ENCODE measurements at regions not wholly inside any gene's neighbourhood (a gene's known extent, or its start where the extent isn't known, plus 50 kb on each side); places are given as distances from the start of the nearest gene placed in this dataset.
"Not testable (repeated sequence)": the region's sequence is repeated elsewhere in the genome, so short reads cannot be mapped to it uniquely, and the experiment has no call there.

DNA sequence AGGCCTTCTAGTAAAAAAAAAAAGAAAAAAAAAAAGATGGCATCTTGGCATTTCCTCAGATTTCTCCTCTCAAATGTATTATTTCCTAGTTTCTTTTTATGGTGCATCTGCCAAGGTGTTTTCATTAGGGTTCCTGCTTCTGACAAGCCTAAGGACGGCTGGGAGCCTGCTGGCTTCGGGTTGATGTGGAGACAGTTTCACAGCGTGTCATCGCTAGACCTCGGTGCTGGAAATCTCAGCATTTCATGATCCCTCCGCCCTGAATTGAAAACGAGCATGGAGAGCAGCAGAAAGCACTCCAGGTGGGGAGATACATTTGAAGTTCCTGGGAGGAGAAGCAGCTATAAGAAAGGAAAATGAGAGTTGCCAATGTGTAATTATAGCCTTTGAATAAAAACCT lies 283.9 kb upstream of the CNTN5 start:
- H3K9me2 ChIP-seq (replicated peaks; ENCODE audit: insufficient read depth, low read length) = no peaks in the 10 kb centered on the region
- H3F3A ChIP-seq (ENCODE audit: insufficient read depth) = no peaks in the 10 kb centered on the region
- no peaks in the 10 kb centered on the region for H3K9me3 ChIP-seq (ENCODE audit: insufficient read depth, low read length)
- TF ChIP-seq, protein P1, sequence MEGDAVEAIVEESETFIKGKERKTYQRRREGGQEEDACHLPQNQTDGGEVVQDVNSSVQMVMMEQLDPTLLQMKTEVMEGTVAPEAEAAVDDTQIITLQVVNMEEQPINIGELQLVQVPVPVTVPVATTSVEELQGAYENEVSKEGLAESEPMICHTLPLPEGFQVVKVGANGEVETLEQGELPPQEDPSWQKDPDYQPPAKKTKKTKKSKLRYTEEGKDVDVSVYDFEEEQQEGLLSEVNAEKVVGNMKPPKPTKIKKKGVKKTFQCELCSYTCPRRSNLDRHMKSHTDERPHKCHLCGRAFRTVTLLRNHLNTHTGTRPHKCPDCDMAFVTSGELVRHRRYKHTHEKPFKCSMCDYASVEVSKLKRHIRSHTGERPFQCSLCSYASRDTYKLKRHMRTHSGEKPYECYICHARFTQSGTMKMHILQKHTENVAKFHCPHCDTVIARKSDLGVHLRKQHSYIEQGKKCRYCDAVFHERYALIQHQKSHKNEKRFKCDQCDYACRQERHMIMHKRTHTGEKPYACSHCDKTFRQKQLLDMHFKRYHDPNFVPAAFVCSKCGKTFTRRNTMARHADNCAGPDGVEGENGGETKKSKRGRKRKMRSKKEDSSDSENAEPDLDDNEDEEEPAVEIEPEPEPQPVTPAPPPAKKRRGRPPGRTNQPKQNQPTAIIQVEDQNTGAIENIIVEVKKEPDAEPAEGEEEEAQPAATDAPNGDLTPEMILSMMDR (IDR thresholded peaks at IDR 0.05; ENCODE audit: insufficient read depth, low read length, poor library complexity, severe bottlenecking) = no peak
- TF ChIP-seq EZH2phosphoT487 (conservative IDR thresholded peaks at IDR 0.05; ENCODE audit: low read length) = no peak
- H2AFZ ChIP-seq (ENCODE audit: low read depth, low read length, severe bottlenecking) = no peak overlapping the region
- H3K36me3 ChIP-seq (ENCODE audit: low read length) = no peaks in the 10 kb centered on the region
- no peak overlapping the region for H3K4me3 ChIP-seq (ENCODE audit: insufficient read depth, low read length, poor library complexity, severe bottlenecking)
- H3K27me3 ChIP-seq (ENCODE audit: low read length) = no peaks in the 10 kb centered on the region
- H3K4me2 ChIP-seq (ENCODE audit: low read depth, low read length, poor library complexity, severe bottlenecking) = no peak overlapping the region
- H3K27ac ChIP-seq (ENCODE audit: low read depth, low read length) = no peak overlapping the region
- H3K9ac ChIP-seq (ENCODE audit: low read length) = no peak overlapping the region
- no peaks in the 10 kb centered on the region for H4K20me1 ChIP-seq (ENCODE audit: low read depth, low read length)
- H3K79me2 ChIP-seq (ENCODE audit: insufficient read depth, low read length) = no peaks in the 10 kb centered on the region

DNA sequence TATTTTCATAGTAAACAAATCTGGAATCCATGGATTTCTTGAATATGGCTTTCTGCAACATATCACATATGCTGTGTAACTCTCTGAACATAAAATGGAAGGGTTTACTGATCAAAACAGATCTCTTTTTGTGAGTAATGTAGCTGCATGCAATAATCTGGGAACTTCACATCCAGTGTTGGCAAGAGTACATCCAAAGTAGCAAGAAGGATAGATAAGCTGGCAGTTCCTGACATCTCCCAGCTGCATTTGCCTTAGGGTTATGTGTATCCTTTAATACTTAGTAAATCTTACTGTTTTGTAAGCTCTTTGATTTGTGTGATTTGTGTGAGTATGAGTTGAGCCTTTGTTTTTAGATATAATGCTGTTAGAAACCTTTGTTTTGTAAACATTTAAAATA lies 280.4 kb upstream of the CNTN5 start:
- H3K9ac ChIP-seq (ENCODE audit: low read length) = no peak overlapping the region

DNA sequence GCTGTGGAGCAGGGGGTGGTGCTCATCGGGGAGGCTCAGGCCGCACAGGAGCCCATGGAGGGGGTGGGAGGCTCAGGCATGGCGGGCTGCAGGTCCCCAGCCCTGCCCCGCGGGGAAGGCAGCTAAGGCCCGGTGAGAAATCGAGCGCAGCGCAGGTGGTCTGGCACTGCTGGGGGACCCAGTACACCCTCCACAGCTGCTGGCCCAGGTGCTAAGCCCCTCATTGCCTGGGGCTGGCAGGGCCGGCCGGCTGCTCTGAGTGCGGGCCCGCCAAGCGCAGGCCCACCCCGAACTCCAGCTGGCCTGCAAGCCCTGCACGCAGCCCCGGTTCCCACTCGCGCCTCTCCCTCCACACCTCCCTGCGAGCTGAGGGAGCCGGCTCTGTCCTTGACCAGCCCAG lies 257.3 kb upstream of the CNTN5 start:
- H3K9me2 ChIP-seq (replicated peaks; ENCODE audit: insufficient read depth, low read length); H4K20me1 ChIP-seq (ENCODE audit: low read depth, low read length); H3K4me3 ChIP-seq (ENCODE audit: insufficient read depth, low read length, poor library complexity, severe bottlenecking); H3K79me2 ChIP-seq (ENCODE audit: insufficient read depth, low read length); H3K27ac ChIP-seq (ENCODE audit: low read depth, low read length); H3K36me3 ChIP-seq (ENCODE audit: low read length); H3F3A ChIP-seq (ENCODE audit: insufficient read depth); H3K9ac ChIP-seq (ENCODE audit: low read length); H2AFZ ChIP-seq (ENCODE audit: low read depth, low read length, severe bottlenecking); H3K9me3 ChIP-seq (ENCODE audit: insufficient read depth, low read length); H3K4me2 ChIP-seq (ENCODE audit: low read depth, low read length, poor library complexity, severe bottlenecking); H3K27me3 ChIP-seq (ENCODE audit: low read length): not testable (repeated sequence)

More for the DNA sequence above, 280.4 kb upstream of the CNTN5 start:
- TF ChIP-seq, protein P1 (IDR thresholded peaks at IDR 0.05; ENCODE audit: insufficient read depth, low read length, poor library complexity, severe bottlenecking) = no peak
- no peak for TF ChIP-seq EZH2phosphoT487 (conservative IDR thresholded peaks at IDR 0.05; ENCODE audit: low read length)
- Histone ChIP-seq H3K9me3 (ENCODE audit: insufficient read depth, low read length) (no peaks in the 10 kb centered on the region), H4K20me1 (ENCODE audit: low read depth, low read length) (no peaks in the 10 kb centered on the region), H3K27me3 (ENCODE audit: low read length) (no peaks in the 10 kb centered on the region), H3K4me2 (ENCODE audit: low read depth, low read length, poor library complexity, severe bottlenecking) (no peak overlapping the region), H2AFZ (ENCODE audit: low read depth, low read length, severe bottlenecking) (no peak overlapping the region), H3K79me2 (ENCODE audit: insufficient read depth, low read length) (no peaks in the 10 kb centered on the region), H3K4me3 (ENCODE audit: insufficient read depth, low read length, poor library complexity, severe bottlenecking) (no peak overlapping the region), H3F3A (ENCODE audit: insufficient read depth) (no peaks in the 10 kb centered on the region), H3K9me2 (replicated peaks; ENCODE audit: insufficient read depth, low read length) (no peaks in the 10 kb centered on the region), H3K27ac (ENCODE audit: low read depth, low read length) (no peak overlapping the region), H3K36me3 (ENCODE audit: low read length) (no peaks in the 10 kb centered on the region)

DNA sequence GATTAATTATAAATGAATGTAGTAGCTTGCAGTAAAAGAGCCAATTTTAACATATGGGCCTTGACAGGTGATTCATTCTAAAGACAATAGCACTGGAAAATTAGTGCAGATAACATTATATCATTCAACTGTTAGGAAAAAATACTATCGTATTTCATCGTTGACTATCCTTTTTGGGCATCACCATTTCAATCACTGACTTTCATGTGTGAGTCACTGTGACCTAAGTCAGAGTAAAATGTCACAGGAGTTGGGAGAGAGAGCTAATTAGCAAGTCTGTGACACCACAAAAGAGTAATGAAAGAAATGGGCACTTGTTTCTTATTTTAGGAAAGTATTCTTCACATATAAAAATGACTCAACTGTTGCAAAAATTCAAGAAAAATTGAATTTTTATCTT lies 253.8 kb upstream of the CNTN5 start:
- no peaks in the 10 kb centered on the region for H3K79me2 ChIP-seq (ENCODE audit: insufficient read depth, low read length)
- H3F3A ChIP-seq (ENCODE audit: insufficient read depth) = no peaks in the 10 kb centered on the region
- TF ChIP-seq EZH2phosphoT487 (conservative IDR thresholded peaks at IDR 0.05; ENCODE audit: low read length) = no peak
- TF ChIP-seq, protein P1 (IDR thresholded peaks at IDR 0.05; ENCODE audit: insufficient read depth, low read length, poor library complexity, severe bottlenecking) = no peak
- no peak overlapping the region for H3K27ac ChIP-seq (ENCODE audit: low read depth, low read length)
- H3K4me2 ChIP-seq (ENCODE audit: low read depth, low read length, poor library complexity, severe bottlenecking) = no peak overlapping the region
- no peak overlapping the region for H2AFZ ChIP-seq (ENCODE audit: low read depth, low read length, severe bottlenecking)
- H3K27me3 ChIP-seq (ENCODE audit: low read length) = no peaks in the 10 kb centered on the region
- no peaks in the 10 kb centered on the region for H3K36me3 ChIP-seq (ENCODE audit: low read length)
- no peaks in the 10 kb centered on the region for H3K9me2 ChIP-seq (replicated peaks; ENCODE audit: insufficient read depth, low read length)
- no peak overlapping the region for H3K9ac ChIP-seq (ENCODE audit: low read length)
- H4K20me1 ChIP-seq (ENCODE audit: low read depth, low read length) = no peaks in the 10 kb centered on the region
- no peaks in the 10 kb centered on the region for H3K9me3 ChIP-seq (ENCODE audit: insufficient read depth, low read length)
- no peak overlapping the region for H3K4me3 ChIP-seq (ENCODE audit: insufficient read depth, low read length, poor library complexity, severe bottlenecking)

DNA sequence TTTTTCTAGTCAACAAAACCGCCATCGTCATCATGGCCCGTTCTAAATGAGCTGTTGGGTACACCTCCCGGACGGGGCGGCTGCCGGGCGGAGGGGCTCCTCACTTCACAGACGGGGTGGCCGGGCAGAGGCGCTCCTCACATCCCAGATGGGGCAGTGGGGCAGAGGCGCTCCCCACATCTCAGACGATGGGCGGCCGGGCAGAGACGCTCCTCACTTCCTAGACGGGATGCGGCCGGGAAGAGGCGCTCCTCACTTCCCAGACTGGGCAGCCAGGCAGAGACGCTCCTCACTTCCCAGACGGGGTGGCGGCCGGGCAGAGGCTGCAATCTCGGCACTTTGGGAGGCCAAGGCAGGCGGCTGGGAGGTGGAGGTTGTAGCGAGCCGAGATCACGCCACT lies 250.7 kb upstream of the CNTN5 start:
- H2AFZ ChIP-seq (ENCODE audit: low read depth, low read length, severe bottlenecking); H3K27ac ChIP-seq (ENCODE audit: low read depth, low read length); H3K9me2 ChIP-seq (replicated peaks; ENCODE audit: insufficient read depth, low read length); H3K79me2 ChIP-seq (ENCODE audit: insufficient read depth, low read length); H3K36me3 ChIP-seq (ENCODE audit: low read length); H4K20me1 ChIP-seq (ENCODE audit: low read depth, low read length); H3K4me3 ChIP-seq (ENCODE audit: insufficient read depth, low read length, poor library complexity, severe bottlenecking); H3K9ac ChIP-seq (ENCODE audit: low read length); H3K9me3 ChIP-seq (ENCODE audit: insufficient read depth, low read length); H3F3A ChIP-seq (ENCODE audit: insufficient read depth); H3K27me3 ChIP-seq (ENCODE audit: low read length); H3K4me2 ChIP-seq (ENCODE audit: low read depth, low read length, poor library complexity, severe bottlenecking): not testable (repeated sequence)
